ENCODE measurements at regions not wholly inside any gene's neighbourhood (a gene's known extent, or its start where the extent isn't known, plus 50 kb on each side); places are given as distances from the start of the nearest gene placed in this dataset.

DNA sequence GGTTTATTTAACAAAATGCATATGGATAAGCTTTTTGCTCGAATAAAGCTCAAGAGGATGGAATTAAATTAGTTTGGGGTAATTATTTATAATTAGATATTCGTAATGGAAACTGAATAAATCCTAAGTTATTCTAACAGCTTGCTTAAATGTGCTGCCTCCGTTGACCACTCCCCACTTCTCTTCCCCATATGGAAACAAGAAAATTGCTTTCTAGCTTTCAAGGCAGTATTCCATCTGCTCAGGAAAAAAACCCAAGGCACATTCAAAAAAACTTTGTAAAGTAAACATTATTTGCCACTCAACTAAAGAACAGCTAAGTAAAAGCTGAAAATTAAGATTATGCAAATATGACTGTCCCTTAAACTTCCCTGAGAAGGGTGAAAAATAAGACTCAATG lies 369.2 kb downstream of the HAO1 start:
- 85 to 88% methylated on average over 3 of the region's 3 CpGs for WGBS, 2 donors
- ATAC-seq (ENCODE audit: insufficient read depth, low FRiP score) (no peak), DNase-seq (no peak)
- Histone ChIP-seq H3K27ac (ENCODE audit: low read depth in 1 of 2, low read length in 1 of 2) (no peak overlapping the region), H3K4me1 (ENCODE audit: control insufficient read depth in 5 of 5, insufficient read depth in 5 of 5, low read length in 5 of 5) (peaks cover 0 to 15% (median 0%) of the 10 kb centered on the region in 5 donors), H3K9me3 (ENCODE audit: control insufficient read depth in 4 of 4, insufficient read depth in 3 of 4, low read length in 3 of 4) (no peaks in the 10 kb centered on the region), H3K9ac (ENCODE audit: insufficient read depth in 1 of 2, low read length in 2 of 2) (no peak overlapping the region), H3K4me3 (no peak overlapping the region), H3K27me3 (ENCODE audit: control insufficient read depth in 3 of 3, insufficient read depth in 3 of 3, low read length in 2 of 3) (no peaks in the 10 kb centered on the region), H3K36me3 (ENCODE audit: control insufficient read depth in 4 of 4, insufficient read depth in 4 of 4, low read length in 4 of 4) (no peaks in the 10 kb centered on the region)
- TF ChIP-seq, protein P1, sequence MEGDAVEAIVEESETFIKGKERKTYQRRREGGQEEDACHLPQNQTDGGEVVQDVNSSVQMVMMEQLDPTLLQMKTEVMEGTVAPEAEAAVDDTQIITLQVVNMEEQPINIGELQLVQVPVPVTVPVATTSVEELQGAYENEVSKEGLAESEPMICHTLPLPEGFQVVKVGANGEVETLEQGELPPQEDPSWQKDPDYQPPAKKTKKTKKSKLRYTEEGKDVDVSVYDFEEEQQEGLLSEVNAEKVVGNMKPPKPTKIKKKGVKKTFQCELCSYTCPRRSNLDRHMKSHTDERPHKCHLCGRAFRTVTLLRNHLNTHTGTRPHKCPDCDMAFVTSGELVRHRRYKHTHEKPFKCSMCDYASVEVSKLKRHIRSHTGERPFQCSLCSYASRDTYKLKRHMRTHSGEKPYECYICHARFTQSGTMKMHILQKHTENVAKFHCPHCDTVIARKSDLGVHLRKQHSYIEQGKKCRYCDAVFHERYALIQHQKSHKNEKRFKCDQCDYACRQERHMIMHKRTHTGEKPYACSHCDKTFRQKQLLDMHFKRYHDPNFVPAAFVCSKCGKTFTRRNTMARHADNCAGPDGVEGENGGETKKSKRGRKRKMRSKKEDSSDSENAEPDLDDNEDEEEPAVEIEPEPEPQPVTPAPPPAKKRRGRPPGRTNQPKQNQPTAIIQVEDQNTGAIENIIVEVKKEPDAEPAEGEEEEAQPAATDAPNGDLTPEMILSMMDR (IDR thresholded peaks at IDR 0.05; ENCODE audit: control extremely low read depth, extremely low read depth): no peak

GRCh38 chr20:7571521-7572055 lies 368.7 kb downstream of the HAO1 start:
- Histone ChIP-seq H3K9ac (ENCODE audit: insufficient read depth in 1 of 2, low read length in 2 of 2) (no peak overlapping the region), H3K27ac (ENCODE audit: low read depth in 1 of 2, low read length in 1 of 2) (no peak overlapping the region), H3K27me3 (ENCODE audit: control insufficient read depth in 3 of 3, insufficient read depth in 3 of 3, low read length in 2 of 3) (no peaks in the 10 kb centered on the region), H3K9me3 (ENCODE audit: control insufficient read depth in 4 of 4, insufficient read depth in 3 of 4, low read length in 3 of 4) (no peaks in the 10 kb centered on the region), H3K4me1 (ENCODE audit: control insufficient read depth in 5 of 5, insufficient read depth in 5 of 5, low read length in 5 of 5) (peaks cover 0 to 15% (median 0%) of the 10 kb centered on the region in 5 donors), H3K4me3 (no peak overlapping the region), H3K36me3 (ENCODE audit: control insufficient read depth in 4 of 4, insufficient read depth in 4 of 4, low read length in 4 of 4) (no peaks in the 10 kb centered on the region)
- ATAC-seq (ENCODE audit: insufficient read depth, low FRiP score) (no peak), DNase-seq (no peak)
- 83 to 84% methylated on average over 5 of the region's 5 CpGs for WGBS, 2 donors
- TF ChIP-seq, protein P1 (IDR thresholded peaks at IDR 0.05; ENCODE audit: control extremely low read depth, extremely low read depth): no peak

GRCh38 chr20:7579888-7580287 lies 360.4 kb downstream of the HAO1 start:
- ATAC-seq (ENCODE audit: insufficient read depth, low FRiP score): no peak
- TF ChIP-seq, protein P1 (IDR thresholded peaks at IDR 0.05; ENCODE audit: control extremely low read depth, extremely low read depth): no peak
- H3K27ac ChIP-seq (ENCODE audit: low read depth in 1 of 2, low read length in 1 of 2): no peak overlapping the region
- H3K4me3 ChIP-seq: no peak overlapping the region
- no peaks in the 10 kb centered on the region for H3K36me3 ChIP-seq (ENCODE audit: control insufficient read depth in 4 of 4, insufficient read depth in 4 of 4, low read length in 4 of 4)
- DNase-seq: no peak
- no peak overlapping the region for H3K9ac ChIP-seq (ENCODE audit: insufficient read depth in 1 of 2, low read length in 2 of 2)
- no peaks in the 10 kb centered on the region for H3K4me1 ChIP-seq (ENCODE audit: control insufficient read depth in 5 of 5, insufficient read depth in 5 of 5, low read length in 5 of 5)
- WGBS, 2 donors: 85 to 88% methylated on average over 3 of the region's 3 CpGs
- H3K27me3 ChIP-seq (ENCODE audit: control insufficient read depth in 3 of 3, insufficient read depth in 3 of 3, low read length in 2 of 3): no peaks in the 10 kb centered on the region
- H3K9me3 ChIP-seq (ENCODE audit: control insufficient read depth in 4 of 4, insufficient read depth in 3 of 4, low read length in 3 of 4): no peaks in the 10 kb centered on the region

- TF ChIP-seq, protein P1 (IDR thresholded peaks at IDR 0.05; ENCODE audit: control extremely low read depth, extremely low read depth): no peak
- Histone ChIP-seq H3K4me1 (ENCODE audit: control insufficient read depth in 5 of 5, insufficient read depth in 5 of 5, low read length in 5 of 5) (no peaks in the 10 kb centered on the region), H3K9me3 (ENCODE audit: control insufficient read depth in 4 of 4, insufficient read depth in 3 of 4, low read length in 3 of 4) (no peaks in the 10 kb centered on the region), H3K9ac (ENCODE audit: insufficient read depth in 1 of 2, low read length in 2 of 2) (no peak overlapping the region), H3K27me3 (ENCODE audit: control insufficient read depth in 3 of 3, insufficient read depth in 3 of 3, low read length in 2 of 3) (no peaks in the 10 kb centered on the region), H3K27ac (ENCODE audit: low read depth in 1 of 2, low read length in 1 of 2) (no peak overlapping the region), H3K4me3 (no peak overlapping the region), H3K36me3 (ENCODE audit: control insufficient read depth in 4 of 4, insufficient read depth in 4 of 4, low read length in 4 of 4) (no peaks in the 10 kb centered on the region)
- ATAC-seq (ENCODE audit: insufficient read depth, low FRiP score): no peak
- 85% methylated on average over 6 of the region's 6 CpGs for WGBS, 2 donors
- DNase-seq: no peak
These were observed 355.1 kb downstream of the HAO1 start for GRCh38 chr20:7585126-7585679.

Measured in lung (tissue), 11 donors.